Right lobe of liver (tissue), 6 donors: ENCODE measurements at regions not wholly inside any gene's neighbourhood (a gene's known extent, or its start where the extent isn't known, plus 50 kb on each side); places are given as distances from the start of the nearest gene placed in this dataset.

ENCODE experiments used
- ATAC-seq, 4 donors: fragments of 200-7000 bp; cut with Tn5 transposase; one replicate each; pipeline ENCODE4 v1.9.1; 2020; ENCODE audit warnings: mild to moderate bottlenecking in 4 of 4, moderate library complexity in 4 of 4
- DNase-seq, 3 donors: peaks; one replicate each; pipeline ENCODE4 v3.0.0-alpha.2; 2020
- H3K27ac ChIP-seq, 3 donors: fragments of 200-600 bp; one replicate each; pipeline ENCODE4 v1.8.0; 2022
- H3K27me3 ChIP-seq, 2 donors: fragments of 200-600 bp; one replicate each; pipeline ENCODE4 v1.8.0; 2022
- H3K36me3 ChIP-seq, 4 donors: fragments of 200-600 bp; sonication (generic) in 1 of 4; one replicate each; pipeline versions ENCODE4 v1.5.1 to v1.8.0; 2017 to 2022; ENCODE audit warnings: control low read depth in 1 of 4
- H3K4me1 ChIP-seq, 4 donors: fragments of 200-600 bp; sonication (generic) in 1 of 4; one replicate each; pipeline versions ENCODE4 v1.5.1 to v1.8.0; 2017 to 2022; ENCODE audit warnings: control low read depth in 1 of 4
- H3K4me3 ChIP-seq, 3 donors: fragments of 200-600 bp; one replicate each; pipeline ENCODE4 v1.8.0; 2022
- H3K9me3 ChIP-seq, 4 donors: fragments of 200-600 bp; sonication (generic) in 1 of 4; one replicate each; pipeline versions ENCODE4 v1.5.1 to v1.8.0; 2017 to 2022; ENCODE audit warnings: control low read depth in 1 of 4
- CTCF ChIP-seq, 4 donors: fragments of 200-600 bp in 3 of 4; fragments of 450-650 bp in 1 of 4; IDR thresholded peaks; one replicate each; pipeline versions ENCODE4 v1.5.1 to v1.8.0; 2016 to 2022; ENCODE audit warnings: antibody characterized with exemption in 4 of 4, mild to moderate bottlenecking in 2 of 4
- POLR2A ChIP-seq: fragments of 450-650 bp; IDR thresholded peaks from one replicate; pipeline ENCODE4 v1.6.1; 2017; ENCODE audit warnings: antibody characterized with exemption, mild to moderate bottlenecking
- WGBS: methylation state at CpG from one replicate; pipeline ENCODE4 v1.1.6; 2018; ENCODE audit warnings: low coverage, low lambda C conversion rate; ENCODE audit not compliant: insufficient coverage; ENCODE audit errors: missing lambda C conversion rate; 5-methylcytosine and 5-hydroxymethylcytosine counted together
- intact Hi-C, 2 donors: fragments of 100-400 bp; cut with DNase I; formaldehyde crosslinking; loops; one replicate each; pipeline versions ENCODE4 v1.11.2 to v1.14.1; 2022
- donor health status: DM: no; HTN: yes; CAD: no.
- donor health status: DM: no; HTN: no; CAD: no.
- donor health status: DM: no; HTN: no; CAD: no.
- donor health status: DM: no; HTN: yes; CAD: no.
- donor health status: DM: no; HTN: yes; CAD: no.

DNA sequence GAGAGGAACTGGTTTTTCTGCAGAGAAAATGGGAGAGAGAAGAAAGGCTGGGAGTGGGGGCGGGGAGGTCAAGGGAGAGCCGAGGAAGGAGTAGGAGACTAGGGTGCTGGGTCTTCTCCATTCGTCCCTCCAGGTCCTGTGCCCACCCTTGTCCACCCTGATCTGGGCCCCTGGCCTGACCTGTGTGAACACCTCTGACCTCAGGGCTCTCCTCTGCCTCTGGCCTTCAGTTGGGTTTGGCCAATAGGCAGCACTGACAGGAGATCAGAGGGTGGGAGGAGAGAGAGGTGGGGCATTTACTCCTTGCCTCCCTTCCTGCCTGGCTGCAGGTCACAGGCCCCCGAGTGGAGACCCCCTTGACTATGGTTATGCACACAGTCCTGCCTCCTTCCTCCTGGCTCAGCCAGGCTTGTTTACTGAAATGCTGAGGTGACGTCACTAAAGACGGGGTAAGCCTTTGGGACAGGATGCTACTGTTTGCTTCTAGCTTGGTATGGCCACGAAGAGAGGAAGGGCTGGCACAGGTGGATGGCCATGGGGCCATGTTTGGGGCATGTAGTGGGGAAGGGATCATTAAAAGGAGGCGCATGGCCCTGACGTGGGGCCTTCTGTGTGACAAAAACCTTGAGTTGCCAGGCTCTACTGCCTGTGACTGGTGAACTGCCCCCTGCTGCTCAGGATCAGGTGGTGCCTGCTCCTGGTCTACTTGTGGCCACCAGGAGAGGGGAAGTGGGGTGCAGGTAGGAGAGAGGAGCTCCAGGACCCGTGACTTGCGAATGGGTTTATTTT, 248.7 kb upstream of the CSF3R start:
- TF ChIP-seq CTCF (IDR thresholded peaks at IDR 0.05), result no peak
- TF ChIP-seq POLR2A, result no peak
- DNase-seq, result no peak
- intact Hi-C loops, result no loop called here
- Histone ChIP-seq H3K4me3 (no peak overlapping the region), H3K36me3 (no peaks in the 10 kb centered on the region), H3K27me3 (no peaks in the 10 kb centered on the region), H3K27ac (no peak overlapping the region), H3K4me1 (no peaks in the 10 kb centered on the region), H3K9me3 (no peaks in the 10 kb centered on the region)
- WGBS, result 50% methylated on average over 8 of the region's 11 CpGs
- no peak for ATAC-seq

- WGBS, result 50% methylated on average over 1 of the region's 2 CpGs
- intact Hi-C loops, result no loop called here
- Histone ChIP-seq H3K27me3 (no peaks in the 10 kb centered on the region), H3K27ac (no peak overlapping the region), H3K9me3 (no peaks in the 10 kb centered on the region), H3K4me1 (no peaks in the 10 kb centered on the region), H3K36me3 (no peaks in the 10 kb centered on the region), H3K4me3 (no peak overlapping the region)
- ATAC-seq (no peak), DNase-seq (no peak)
- TF ChIP-seq POLR2A, result no peak
- TF ChIP-seq CTCF (IDR thresholded peaks at IDR 0.05), result no peak
Measured at GRCh38 chr1:36730599-36730998, 247.9 kb upstream of the CSF3R start.

DNA sequence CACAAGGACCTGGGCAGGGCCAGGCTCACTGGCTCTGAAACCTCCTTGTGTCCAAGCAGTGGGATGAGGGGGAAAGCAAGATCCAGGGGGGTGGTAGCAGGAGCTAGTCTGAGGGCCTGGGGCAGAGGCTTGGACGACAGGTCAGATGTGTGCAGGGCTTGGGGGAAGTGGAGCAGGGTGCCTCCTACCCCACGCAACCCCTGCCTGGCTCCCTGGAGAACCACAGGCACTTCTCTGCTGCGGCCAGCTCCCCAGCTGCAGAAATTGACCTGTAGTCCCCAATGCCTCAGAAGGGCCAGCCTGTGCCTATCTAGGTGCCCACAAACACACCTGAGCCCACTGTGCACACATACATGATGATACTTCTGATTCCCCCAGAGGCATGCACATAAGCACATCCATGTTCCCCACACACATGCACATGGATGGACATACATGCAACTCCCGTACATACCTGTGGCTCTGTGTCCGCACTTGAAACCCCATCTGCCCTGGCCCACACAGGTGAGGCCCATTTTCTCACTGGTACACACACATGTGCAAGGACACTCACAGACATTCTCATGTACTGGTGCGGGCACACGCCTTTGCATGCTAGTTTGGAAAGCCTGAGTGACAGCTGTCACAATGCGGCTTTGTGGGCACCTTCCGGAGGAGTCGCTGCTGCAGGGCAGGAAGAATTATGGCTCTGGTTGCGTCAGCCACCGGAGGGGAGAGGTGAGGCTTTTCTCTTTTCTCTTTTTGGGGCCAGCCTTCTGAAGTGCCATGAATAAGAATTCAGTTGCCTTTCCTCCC, 247.2 kb upstream of the CSF3R start:
- TF ChIP-seq CTCF (IDR thresholded peaks at IDR 0.05) (no peak), POLR2A (no peak)
- no peak overlapping the region for H3K4me3 ChIP-seq
- DNase-seq, result no peak
- WGBS, result 63% methylated on average over 2 of the region's 12 CpGs
- H3K27me3 ChIP-seq, result no peaks in the 10 kb centered on the region
- H3K4me1 ChIP-seq, result no peaks in the 10 kb centered on the region
- no peaks in the 10 kb centered on the region for H3K9me3 ChIP-seq
- H3K36me3 ChIP-seq, result no peaks in the 10 kb centered on the region
- intact Hi-C loops, result no loop called here
- H3K27ac ChIP-seq, result no peak overlapping the region
- ATAC-seq, result no peak

DNA sequence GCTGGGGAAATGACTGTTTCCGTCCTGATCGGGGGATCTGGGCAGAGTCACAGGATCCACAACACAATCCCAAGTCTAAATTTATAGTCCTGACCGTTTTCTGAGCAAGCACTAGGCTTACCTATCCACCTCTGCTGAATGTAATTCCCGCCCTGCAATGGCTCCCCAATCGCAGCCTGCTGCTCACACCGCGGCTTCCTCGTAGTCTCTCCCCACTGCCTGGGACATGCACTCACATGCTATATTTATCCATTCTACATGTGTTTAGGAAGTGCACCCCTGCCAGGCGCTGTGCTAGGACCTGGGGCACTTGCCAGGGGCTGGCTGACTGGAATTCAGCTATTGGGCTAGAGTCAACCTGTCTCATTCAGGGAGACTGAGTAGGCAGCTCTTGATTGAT, 246.6 kb upstream of the CSF3R start:
- intact Hi-C loops, result no loop called here
- ATAC-seq, result no peak
- H3K4me1 ChIP-seq, result no peaks in the 10 kb centered on the region
- H3K4me3 ChIP-seq, result no peak overlapping the region
- H3K9me3 ChIP-seq, result no peaks in the 10 kb centered on the region
- no peaks in the 10 kb centered on the region for H3K27me3 ChIP-seq
- no peak for TF ChIP-seq CTCF (IDR thresholded peaks at IDR 0.05)
- TF ChIP-seq POLR2A, result no peak
- no peak for DNase-seq
- no peaks in the 10 kb centered on the region for H3K36me3 ChIP-seq
- 69% methylated on average over 8 of the region's 9 CpGs for WGBS
- no peak overlapping the region for H3K27ac ChIP-seq
